ENCODE measurements at regions not wholly inside any gene's neighbourhood (a gene's known extent, or its start where the extent isn't known, plus 50 kb on each side); places are given as distances from the start of the nearest gene placed in this dataset.

DNA sequence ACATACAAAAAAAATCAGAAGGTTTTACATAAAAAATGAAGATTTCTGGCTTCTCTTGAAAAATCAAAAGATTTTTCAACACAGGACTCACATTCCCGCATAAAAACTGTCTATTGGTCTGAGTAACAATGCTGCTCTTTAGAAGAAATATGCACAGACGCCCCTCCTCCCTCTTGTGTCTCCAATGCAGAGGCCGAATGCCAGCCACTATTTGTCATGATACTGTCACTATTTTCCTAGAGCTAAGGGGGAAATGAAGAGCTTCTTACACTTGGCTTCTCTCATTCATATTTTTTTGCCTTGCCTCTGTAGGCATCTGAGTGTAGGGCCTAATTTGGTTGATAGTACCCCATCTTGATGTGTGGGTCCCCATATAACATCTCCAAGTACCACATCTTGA is 98.0 kb downstream of the BBS10 start:
- in situ Hi-C loops (cut with MboI; ENCODE audit: low sequenced_read_pairs, unreplicated experiment): no loop called here
- TF ChIP-seq, protein P1, sequence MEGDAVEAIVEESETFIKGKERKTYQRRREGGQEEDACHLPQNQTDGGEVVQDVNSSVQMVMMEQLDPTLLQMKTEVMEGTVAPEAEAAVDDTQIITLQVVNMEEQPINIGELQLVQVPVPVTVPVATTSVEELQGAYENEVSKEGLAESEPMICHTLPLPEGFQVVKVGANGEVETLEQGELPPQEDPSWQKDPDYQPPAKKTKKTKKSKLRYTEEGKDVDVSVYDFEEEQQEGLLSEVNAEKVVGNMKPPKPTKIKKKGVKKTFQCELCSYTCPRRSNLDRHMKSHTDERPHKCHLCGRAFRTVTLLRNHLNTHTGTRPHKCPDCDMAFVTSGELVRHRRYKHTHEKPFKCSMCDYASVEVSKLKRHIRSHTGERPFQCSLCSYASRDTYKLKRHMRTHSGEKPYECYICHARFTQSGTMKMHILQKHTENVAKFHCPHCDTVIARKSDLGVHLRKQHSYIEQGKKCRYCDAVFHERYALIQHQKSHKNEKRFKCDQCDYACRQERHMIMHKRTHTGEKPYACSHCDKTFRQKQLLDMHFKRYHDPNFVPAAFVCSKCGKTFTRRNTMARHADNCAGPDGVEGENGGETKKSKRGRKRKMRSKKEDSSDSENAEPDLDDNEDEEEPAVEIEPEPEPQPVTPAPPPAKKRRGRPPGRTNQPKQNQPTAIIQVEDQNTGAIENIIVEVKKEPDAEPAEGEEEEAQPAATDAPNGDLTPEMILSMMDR (IDR thresholded peaks at IDR 0.05; ENCODE audit: borderline replicate concordance, control extremely low read depth, extremely low read depth, insufficient read depth, missing control alignments): no peak
- no peak for DNase-seq (ENCODE audit: low spot score)

DNA sequence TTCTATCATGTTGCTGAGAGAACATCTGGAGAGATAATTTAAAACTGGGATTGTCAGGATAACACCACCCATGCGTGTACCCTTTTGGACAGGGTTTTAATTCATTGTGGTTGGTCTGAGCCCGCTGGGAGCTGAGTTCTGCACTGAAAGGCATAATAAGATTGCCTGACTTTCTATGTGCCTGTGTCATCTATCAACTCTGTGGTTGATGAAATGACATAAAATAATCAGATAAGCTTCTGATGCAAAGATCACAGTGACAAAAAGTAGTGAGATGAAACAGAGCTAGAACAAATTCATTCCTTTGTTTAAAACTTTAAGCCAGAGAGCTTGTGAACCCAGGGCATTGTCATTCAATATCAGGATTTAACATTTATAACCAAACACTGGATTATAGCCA is 98.7 kb downstream of the BBS10 start:
- no peak for DNase-seq (ENCODE audit: low spot score)
- in situ Hi-C loops (cut with MboI; ENCODE audit: low sequenced_read_pairs, unreplicated experiment): no loop called here
- TF ChIP-seq, protein P1 (IDR thresholded peaks at IDR 0.05; ENCODE audit: borderline replicate concordance, control extremely low read depth, extremely low read depth, insufficient read depth, missing control alignments): no peak

DNA sequence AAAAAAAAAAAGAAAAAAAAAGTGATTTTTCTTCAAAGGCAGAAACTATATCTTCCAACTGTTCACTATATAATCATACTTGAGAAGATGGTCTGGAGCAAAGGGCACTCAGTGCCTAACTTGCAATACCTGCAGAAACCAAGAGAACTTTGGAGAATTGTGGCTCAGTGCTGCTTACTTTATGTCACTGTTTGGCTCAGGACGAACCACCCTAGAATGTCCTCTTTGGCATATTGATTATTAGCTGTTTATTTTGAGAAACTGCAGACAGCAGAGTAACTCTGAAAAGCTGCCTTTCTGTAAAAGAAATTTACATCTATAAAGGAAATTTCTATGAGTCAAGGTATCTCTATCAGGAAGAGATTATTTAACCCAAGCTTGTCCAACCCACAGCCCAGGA is 100.2 kb downstream of the BBS10 start:
- in situ Hi-C loops (cut with MboI; ENCODE audit: low sequenced_read_pairs, unreplicated experiment): no loop called here
- no peak for DNase-seq (ENCODE audit: low spot score)
- TF ChIP-seq, protein P1 (IDR thresholded peaks at IDR 0.05; ENCODE audit: borderline replicate concordance, control extremely low read depth, extremely low read depth, insufficient read depth, missing control alignments): no peak

DNA sequence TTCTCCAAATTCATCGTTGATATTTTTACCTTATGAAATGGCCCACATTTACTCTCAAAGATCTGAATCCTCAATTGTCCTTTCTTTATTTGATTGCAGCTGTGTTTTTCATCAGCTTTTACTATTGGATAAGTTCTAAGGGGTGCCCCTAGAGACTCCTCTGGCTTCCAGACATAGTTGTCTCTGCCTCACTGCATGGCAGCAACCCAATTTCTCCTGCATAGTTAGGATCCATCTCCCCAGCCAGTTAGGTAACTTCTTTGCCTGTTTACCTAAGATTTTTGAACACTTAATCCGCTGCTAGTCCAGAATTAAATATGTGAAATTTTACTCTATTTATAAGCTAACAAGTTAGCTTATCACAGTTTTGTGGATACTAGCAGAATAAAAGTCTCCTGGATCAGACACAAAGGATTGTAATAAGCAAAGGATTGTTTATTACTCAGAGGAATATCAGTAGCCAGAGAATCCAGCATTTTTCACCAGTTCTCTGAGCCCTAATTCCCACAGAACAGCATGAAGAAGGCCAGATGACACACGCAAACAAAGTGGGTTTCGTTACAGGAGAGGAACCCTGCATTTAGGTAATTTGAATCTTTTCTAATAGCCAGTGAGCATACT is 101.1 kb downstream of the BBS10 start:
- in situ Hi-C loops (cut with MboI; ENCODE audit: low sequenced_read_pairs, unreplicated experiment): no loop called here
- no peak for DNase-seq (ENCODE audit: low spot score)
- TF ChIP-seq, protein P1 (IDR thresholded peaks at IDR 0.05; ENCODE audit: borderline replicate concordance, control extremely low read depth, extremely low read depth, insufficient read depth, missing control alignments): no peak

DNA sequence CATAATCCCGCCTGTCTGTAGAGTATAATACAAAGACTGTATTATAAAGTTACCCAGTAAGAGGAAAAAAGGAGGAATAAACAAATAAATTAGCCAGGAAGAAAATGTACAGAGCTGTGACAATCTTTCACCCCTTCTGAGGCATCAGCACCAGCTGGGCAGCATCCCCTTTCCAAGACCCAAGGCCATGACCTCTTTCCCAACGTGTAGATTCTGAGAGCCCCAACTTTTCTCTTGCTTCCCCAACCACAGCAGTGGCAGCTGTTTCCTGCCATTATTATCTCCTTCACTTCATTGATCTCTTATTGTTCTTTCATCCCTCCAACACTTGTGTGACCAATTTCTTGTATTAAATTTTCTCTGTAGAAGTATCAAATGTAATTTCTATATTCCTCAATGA is 101.6 kb downstream of the BBS10 start:
- in situ Hi-C loops (cut with MboI; ENCODE audit: low sequenced_read_pairs, unreplicated experiment): no loop called here
- DNase-seq (ENCODE audit: low spot score): no peak
- TF ChIP-seq, protein P1 (IDR thresholded peaks at IDR 0.05; ENCODE audit: borderline replicate concordance, control extremely low read depth, extremely low read depth, insufficient read depth, missing control alignments): no peak

DNA sequence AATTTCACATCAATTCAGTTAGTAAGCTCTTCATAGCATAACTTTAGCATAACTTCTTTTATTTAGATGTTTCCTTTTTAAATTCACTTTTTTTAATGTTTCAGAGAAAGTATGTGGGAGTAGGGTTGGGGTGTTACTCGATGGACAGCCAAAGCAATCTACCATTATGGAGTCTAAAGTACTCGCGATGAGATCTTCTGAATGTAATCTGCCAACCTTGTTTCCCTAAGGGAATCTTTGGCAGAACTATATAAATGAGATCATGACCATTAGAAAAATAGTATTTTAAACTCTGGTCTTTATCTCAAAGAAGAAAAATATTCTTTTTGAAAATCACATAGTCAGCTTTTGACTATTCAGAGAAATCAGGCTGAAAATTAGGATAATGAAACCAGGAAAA is 103.9 kb downstream of the BBS10 start:
- in situ Hi-C loops (cut with MboI; ENCODE audit: low sequenced_read_pairs, unreplicated experiment): no loop called here
- no peak for DNase-seq (ENCODE audit: low spot score)
- TF ChIP-seq, protein P1 (IDR thresholded peaks at IDR 0.05; ENCODE audit: borderline replicate concordance, control extremely low read depth, extremely low read depth, insufficient read depth, missing control alignments): no peak
